ENCODE measurements at regions not wholly inside any gene's neighbourhood (a gene's known extent, or its start where the extent isn't known, plus 50 kb on each side); places are given as distances from the start of the nearest gene placed in this dataset.

GRCh38 chr1:90504509-90504908 lies 212.6 kb downstream of the BARHL2 start:
- H3K36me3 ChIP-seq (ENCODE audit: control insufficient read depth in 1 of 2, insufficient read depth in 2 of 2, low read length in 2 of 2), result no peaks in the 10 kb centered on the region
- no peaks in the 10 kb centered on the region for H3K4me1 ChIP-seq (ENCODE audit: control insufficient read depth in 1 of 2, insufficient read depth in 2 of 2, low read length in 2 of 2)
- H3K4me2 ChIP-seq (ENCODE audit: low read length), result no peak overlapping the region
- intact Hi-C loops (cut with micrococcal nuclease), result no loop called here
- no peak overlapping the region for H3K27ac ChIP-seq (ENCODE audit: low read depth, low read length)
- H3K4me3 ChIP-seq (replicated peaks in 1 of 2; ENCODE audit: low read depth in 1 of 2, low read length in 2 of 2), result no peak overlapping the region
- CTCF ChIA-PET, result no interaction called here
- TF ChIP-seq SRF (IDR thresholded peaks at IDR 0.05; ENCODE audit: low read depth), result no peak
- TF ChIP-seq EGR1 (IDR thresholded peaks at IDR 0.05; ENCODE audit: low read depth), result no peak
- TF ChIP-seq TCF7L2 (IDR thresholded peaks at IDR 0.05; ENCODE audit: borderline replicate concordance, extremely low read depth, insufficient read depth, insufficient read length), result no peak
- TF ChIP-seq ELF1 (IDR thresholded peaks at IDR 0.05; ENCODE audit: borderline replicate concordance, low read depth), result no peak
- TF ChIP-seq POLR2A (IDR thresholded peaks at IDR 0.05; ENCODE audit: borderline replicate concordance, extremely low read depth, insufficient read depth, insufficient read length), result no peak
- TF ChIP-seq POLR2AphosphoS5 (IDR thresholded peaks at IDR 0.05; ENCODE audit: low read depth, low read length), result no peak
- TF ChIP-seq ZBTB33 (IDR thresholded peaks at IDR 0.05; ENCODE audit: extremely low read depth, insufficient replicate concordance, low read length), result no peak
- TF ChIP-seq CBX3 (IDR thresholded peaks at IDR 0.05; ENCODE audit: low read depth), result no peak
- no peak for TF ChIP-seq RAD21 (IDR thresholded peaks at IDR 0.05; ENCODE audit: low read depth)
- no peak for TF ChIP-seq SIN3A (IDR thresholded peaks at IDR 0.05; ENCODE audit: low read depth)
- no peak for TF ChIP-seq CTCF (IDR thresholded peaks at IDR 0.05 in 2 of 3, conservative IDR thresholded peaks at IDR 0.05 in 1 of 3; ENCODE audit: borderline replicate concordance in 1 of 3, insufficient read depth in 1 of 3, low read depth in 2 of 3, low read length in 2 of 3)
- TF ChIP-seq SP1 (IDR thresholded peaks at IDR 0.05; ENCODE audit: low read depth), result no peak
- no peak for TF ChIP-seq EZH2 (IDR thresholded peaks at IDR 0.05)
- no peak for TF ChIP-seq EZH2phosphoT487 (IDR thresholded peaks at IDR 0.05; ENCODE audit: borderline replicate concordance)
- TF ChIP-seq ATF3 (IDR thresholded peaks at IDR 0.05), result no peak
- TF ChIP-seq ZFX (IDR thresholded peaks at IDR 0.05), result no peak
- no peak for TF ChIP-seq CEBPB (IDR thresholded peaks at IDR 0.05; ENCODE audit: low read depth)
- TF ChIP-seq JUND (IDR thresholded peaks at IDR 0.05), result no peak
- H4K20me1 ChIP-seq (ENCODE audit: insufficient read depth), result no peaks in the 10 kb centered on the region
- H3K9ac ChIP-seq (ENCODE audit: low read length), result no peak overlapping the region
- H3K9me3 ChIP-seq (ENCODE audit: control insufficient read depth in 1 of 2, insufficient read depth in 1 of 2, low read depth in 1 of 2, low read length in 2 of 2), result no peaks in the 10 kb centered on the region
- ATAC-seq (no peak), DNase-seq (ENCODE audit: low read depth, low spot score) (no peak)
- H3K79me2 ChIP-seq (ENCODE audit: insufficient read depth, low read length), result no peaks in the 10 kb centered on the region
- peaks cover 14% of the 10 kb centered on the region; the same call in 1 of the 2 replicates for H3K27me3 ChIP-seq (ENCODE audit: insufficient read depth, low read length)
- no peaks in the 10 kb centered on the region for H3K9me2 ChIP-seq (ENCODE audit: insufficient read depth)
- RAD21 ChIA-PET (ENCODE audit: low non-redundant PET in 1 of 2, low total read pairs in 2 of 2, uncharacterized antibody in 2 of 2, unreplicated experiment in 2 of 2), result no interaction called here
- BruUV-seq (replicated peaks), result no TSS peak
- POLR2A ChIA-PET, result no interaction called here
- H2AFZ ChIP-seq (ENCODE audit: low read depth, low read length, poor library complexity, severe bottlenecking), result no peak overlapping the region
